ENCODE measurements at regions not wholly inside any gene's neighbourhood (a gene's known extent, or its start where the extent isn't known, plus 50 kb on each side); places are given as distances from the start of the nearest gene placed in this dataset.

GRCh38 chr1:232404981-232405731, 224.8 kb downstream of the SIPA1L2 start:
- no peak for DNase-seq (ENCODE audit: low read depth)
- POLR2A ChIA-PET, result no interaction called here
- Histone ChIP-seq H3K27me3 (ENCODE audit: control insufficient read depth, insufficient read depth, low read length) (no peaks in the 10 kb centered on the region), H3K36me3 (ENCODE audit: control insufficient read depth, insufficient read depth, low read length) (no peaks in the 10 kb centered on the region), H3K4me3 (ENCODE audit: low read depth, low read length) (no peak overlapping the region)
- CTCF ChIA-PET, result no interaction called here
- no peak for TF ChIP-seq CTCF (IDR thresholded peaks at IDR 0.05; ENCODE audit: insufficient read depth, low read depth, low read length)

GRCh38 chr1:232404227-232404626, 225.7 kb downstream of the SIPA1L2 start:
- Histone ChIP-seq H3K4me3 (ENCODE audit: low read depth, low read length) (no peak overlapping the region), H3K27me3 (ENCODE audit: control insufficient read depth, insufficient read depth, low read length) (no peaks in the 10 kb centered on the region), H3K36me3 (ENCODE audit: control insufficient read depth, insufficient read depth, low read length) (no peaks in the 10 kb centered on the region)
- TF ChIP-seq CTCF (IDR thresholded peaks at IDR 0.05; ENCODE audit: insufficient read depth, low read depth, low read length), result no peak
- ChIA-PET POLR2A (no interaction called here), CTCF (no interaction called here)
- DNase-seq (ENCODE audit: low read depth), result no peak

GRCh38 chr1:232403017-232403714, 226.8 kb downstream of the SIPA1L2 start:
- H3K4me3 ChIP-seq (ENCODE audit: low read depth, low read length), result no peak overlapping the region
- ChIA-PET POLR2A (no interaction called here), CTCF (no interaction called here)

GRCh38 chr1:232398823-232399222, 231.1 kb downstream of the SIPA1L2 start:
- H3K4me3 ChIP-seq (ENCODE audit: low read depth, low read length), result no peak overlapping the region
- CTCF ChIA-PET, result no interaction called here
- POLR2A ChIA-PET, result no interaction called here
- DNase-seq (ENCODE audit: low read depth), result no peak
- no peaks in the 10 kb centered on the region for H3K27me3 ChIP-seq (ENCODE audit: control insufficient read depth, insufficient read depth, low read length)
- TF ChIP-seq CTCF (IDR thresholded peaks at IDR 0.05; ENCODE audit: insufficient read depth, low read depth, low read length), result no peak
- no peaks in the 10 kb centered on the region for H3K36me3 ChIP-seq (ENCODE audit: control insufficient read depth, insufficient read depth, low read length)

More at GRCh38 chr1:232403017-232403714, 226.8 kb downstream of the SIPA1L2 start:
- H3K27me3 ChIP-seq (ENCODE audit: control insufficient read depth, insufficient read depth, low read length), result no peaks in the 10 kb centered on the region
- no peak for DNase-seq (ENCODE audit: low read depth)
- H3K36me3 ChIP-seq (ENCODE audit: control insufficient read depth, insufficient read depth, low read length), result no peaks in the 10 kb centered on the region
- TF ChIP-seq CTCF (IDR thresholded peaks at IDR 0.05; ENCODE audit: insufficient read depth, low read depth, low read length), result no peak

DNA sequence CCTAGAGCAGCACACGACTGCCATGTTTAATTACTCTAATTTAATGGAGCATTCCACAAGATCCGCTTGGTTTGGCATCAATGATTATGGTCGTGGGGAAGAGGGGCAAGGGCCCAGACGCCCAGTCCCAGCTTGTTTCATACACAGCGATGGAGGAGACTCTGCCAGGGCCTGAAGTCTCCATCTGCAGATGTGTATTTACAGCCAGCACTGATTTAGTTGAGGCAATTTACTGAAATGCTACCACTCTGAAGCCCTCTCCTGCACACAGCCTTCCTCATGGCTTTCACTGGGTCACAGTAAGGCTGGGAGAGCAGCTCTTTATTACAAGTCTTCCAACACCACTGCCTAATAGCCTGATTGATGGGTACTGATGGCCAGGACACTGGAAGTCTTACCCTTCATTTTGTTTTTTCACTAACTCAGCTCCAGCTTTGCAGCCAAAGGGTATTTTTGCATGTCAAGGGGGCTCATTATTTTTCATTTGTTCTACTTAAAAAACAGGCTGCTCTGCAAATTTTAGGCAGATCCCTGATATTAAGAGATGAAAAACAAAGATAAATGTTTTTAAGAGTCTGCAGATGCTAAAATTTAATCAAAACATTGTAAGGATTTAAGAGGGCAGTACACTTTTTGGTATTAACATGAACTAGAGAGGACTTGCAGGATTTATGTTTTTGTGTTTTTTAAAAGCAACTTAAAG, 236.3 kb downstream of the SIPA1L2 start:
- no peak for DNase-seq (ENCODE audit: low read depth)
- ChIA-PET CTCF (interaction anchor here (1.4 kb wide), 1 partner anchor 18 kb away, joined by 4 read pairs; no protein-coding TSS in a partner anchor), POLR2A (no interaction called here)
- H3K4me3 ChIP-seq (ENCODE audit: low read depth, low read length), result no peak overlapping the region
- H3K36me3 ChIP-seq (ENCODE audit: control insufficient read depth, insufficient read depth, low read length), result no peaks in the 10 kb centered on the region
- no peaks in the 10 kb centered on the region for H3K27me3 ChIP-seq (ENCODE audit: control insufficient read depth, insufficient read depth, low read length)
- no peak for TF ChIP-seq CTCF (IDR thresholded peaks at IDR 0.05; ENCODE audit: insufficient read depth, low read depth, low read length)
